ENCODE measurements at regions not wholly inside any gene's neighbourhood (a gene's known extent, or its start where the extent isn't known, plus 50 kb on each side); places are given as distances from the start of the nearest gene placed in this dataset.
"Not testable (repeated sequence)": the region's sequence is repeated elsewhere in the genome, so short reads cannot be mapped to it uniquely, and the experiment has no call there.

- DNase-seq = no peak
Observed at GRCh38 chr2:58350484-58350883, 109.4 kb upstream of the FANCL start.

DNA sequence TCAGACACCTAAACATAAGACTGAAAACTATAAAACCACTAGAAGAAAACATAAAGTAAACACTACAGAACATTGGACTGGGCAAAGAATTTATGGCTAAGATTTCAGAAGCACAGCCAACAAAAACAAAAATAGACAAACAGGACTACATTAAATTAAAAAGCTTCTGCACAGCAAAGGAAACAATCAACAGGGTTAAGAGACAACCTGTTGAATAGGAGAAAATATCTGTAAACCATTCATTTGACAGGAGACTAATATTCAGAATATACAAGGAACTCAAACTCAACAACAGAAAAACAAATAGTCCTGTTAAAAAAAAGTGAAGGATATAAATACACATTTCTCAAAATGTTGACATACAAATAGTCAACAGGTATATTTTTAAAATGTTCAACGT is 106.7 kb upstream of the FANCL start:
- no peak for DNase-seq

DNA sequence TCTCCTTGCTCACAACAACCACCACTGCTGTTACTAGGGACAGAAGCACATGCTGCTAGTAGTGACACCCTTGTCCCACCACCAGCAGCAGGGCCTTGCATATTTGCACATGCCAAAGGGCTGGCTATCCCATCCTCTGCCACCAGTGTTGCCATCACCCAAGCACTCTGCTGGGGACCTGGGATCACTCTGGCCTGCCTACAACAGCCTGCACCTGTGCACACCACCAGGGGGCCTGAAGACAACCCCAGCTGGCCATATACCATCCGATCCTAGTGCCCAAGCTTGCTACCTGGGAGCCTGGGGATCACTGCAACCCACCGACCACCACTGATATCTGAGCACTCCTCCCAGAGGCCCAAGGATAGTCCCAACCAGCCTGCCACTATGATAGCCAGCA is 99.9 kb upstream of the FANCL start:
- no peak for DNase-seq

DNA sequence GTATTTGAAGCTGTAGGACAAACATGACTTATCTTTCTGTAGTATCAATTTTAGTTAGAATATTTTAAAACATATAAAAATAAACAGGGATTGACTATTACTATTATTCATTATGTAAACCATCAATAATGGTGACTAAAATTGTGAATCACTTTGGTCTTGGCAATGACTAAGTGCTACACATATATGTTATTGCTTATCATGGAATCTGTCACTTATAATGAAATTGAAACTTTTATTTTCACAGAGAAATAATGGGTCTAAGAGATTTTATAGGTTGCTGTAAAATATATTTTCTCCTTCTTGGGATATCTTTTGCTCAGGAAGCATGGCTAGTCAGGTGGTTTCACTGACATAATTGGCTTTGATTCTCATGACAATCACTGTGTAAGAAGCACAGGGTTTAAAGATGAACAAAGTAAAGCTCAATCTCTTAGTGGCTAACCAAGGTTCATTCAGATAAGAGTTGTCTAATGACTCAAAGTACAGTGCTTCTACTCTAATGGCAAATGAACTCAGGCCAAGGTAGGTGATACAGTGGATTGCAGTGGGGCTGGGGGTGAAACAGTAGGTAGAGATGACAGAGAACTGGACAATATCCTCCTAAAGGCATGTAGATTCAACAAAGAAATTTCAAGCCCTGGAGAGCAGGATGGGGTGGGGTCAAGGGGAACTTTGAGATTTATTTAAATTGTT is 98.6 kb upstream of the FANCL start:
- no peak for DNase-seq

- DNase-seq = no peak
Observed at GRCh38 chr2:58336416-58336815, 95.3 kb upstream of the FANCL start.

DNA sequence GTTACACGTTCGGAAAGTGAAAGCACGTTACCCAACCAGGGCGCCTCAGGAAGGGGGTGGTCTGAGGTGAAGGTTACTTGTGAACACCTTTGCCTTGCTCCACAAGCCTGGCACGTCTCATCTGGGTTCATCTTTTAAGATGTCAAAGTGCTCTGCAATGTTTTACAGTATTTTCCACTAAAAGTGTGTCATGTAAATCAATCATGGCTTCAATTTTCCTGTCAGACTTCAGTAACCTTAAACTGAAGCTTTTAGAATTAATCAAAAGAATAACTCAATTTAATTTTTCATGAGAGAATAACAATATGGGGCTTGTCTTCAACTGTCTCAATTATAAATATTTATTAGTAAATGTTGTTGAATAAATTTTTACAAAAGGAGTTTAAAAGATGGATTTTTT is 93.3 kb upstream of the FANCL start:
- no peak for DNase-seq

GRCh38 chr2:58325296-58325895 is 84.3 kb upstream of the FANCL start:
- DNase-seq = not testable (repeated sequence)

- no peak for DNase-seq
Observed at GRCh38 chr2:58319481-58319880, 78.4 kb upstream of the FANCL start.

DNA sequence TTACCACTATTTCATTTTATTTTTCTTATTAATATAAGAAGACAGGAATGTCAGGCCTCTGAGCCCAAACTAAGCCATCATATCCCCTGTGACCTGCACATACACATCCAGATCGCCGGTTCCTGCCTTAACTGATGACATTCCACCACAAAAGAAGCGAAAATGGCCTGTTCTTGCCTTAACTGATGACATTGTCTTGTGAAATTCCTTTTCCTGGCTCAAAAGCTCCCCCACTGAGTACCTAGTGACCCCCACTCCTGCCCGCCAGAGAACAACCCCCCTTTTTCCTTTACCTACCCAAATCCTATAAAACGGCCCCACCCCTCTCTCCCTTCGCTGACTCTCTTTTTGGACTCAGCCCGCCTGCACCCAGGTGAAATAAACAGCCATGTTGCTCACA is 77.8 kb upstream of the FANCL start:
- not testable (repeated sequence) for DNase-seq

GRCh38 chr2:58313926-58314325 is 72.8 kb upstream of the FANCL start:
- no peak for DNase-seq

- DNase-seq = no peak
Observed at GRCh38 chr2:58308435-58308834, 67.3 kb upstream of the FANCL start.

GRCh38 chr2:58304843-58305242 is 63.7 kb upstream of the FANCL start:
- DNase-seq = no peak

- no peak for DNase-seq
Observed at GRCh38 chr2:58299123-58299522, 58.0 kb upstream of the FANCL start.

DNA sequence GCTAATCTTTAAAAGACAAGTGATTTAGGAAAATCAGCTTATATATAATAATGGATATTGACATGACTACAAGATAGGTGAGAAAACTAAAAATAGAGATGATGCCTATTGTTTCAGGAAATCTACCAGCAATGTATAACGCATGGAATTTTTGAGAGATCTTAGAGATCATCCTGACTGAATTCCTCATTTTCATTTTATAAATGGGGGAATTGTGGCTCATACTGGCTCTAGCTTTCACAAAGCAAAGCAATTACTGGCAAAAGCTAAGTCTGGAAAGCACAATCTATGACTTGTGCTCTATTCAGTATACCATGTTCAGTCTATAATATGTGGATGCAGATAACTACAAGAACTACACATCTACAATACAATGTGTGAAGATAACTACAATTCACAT is 51.9 kb upstream of the FANCL start:
- DNase-seq = no peak

DNA sequence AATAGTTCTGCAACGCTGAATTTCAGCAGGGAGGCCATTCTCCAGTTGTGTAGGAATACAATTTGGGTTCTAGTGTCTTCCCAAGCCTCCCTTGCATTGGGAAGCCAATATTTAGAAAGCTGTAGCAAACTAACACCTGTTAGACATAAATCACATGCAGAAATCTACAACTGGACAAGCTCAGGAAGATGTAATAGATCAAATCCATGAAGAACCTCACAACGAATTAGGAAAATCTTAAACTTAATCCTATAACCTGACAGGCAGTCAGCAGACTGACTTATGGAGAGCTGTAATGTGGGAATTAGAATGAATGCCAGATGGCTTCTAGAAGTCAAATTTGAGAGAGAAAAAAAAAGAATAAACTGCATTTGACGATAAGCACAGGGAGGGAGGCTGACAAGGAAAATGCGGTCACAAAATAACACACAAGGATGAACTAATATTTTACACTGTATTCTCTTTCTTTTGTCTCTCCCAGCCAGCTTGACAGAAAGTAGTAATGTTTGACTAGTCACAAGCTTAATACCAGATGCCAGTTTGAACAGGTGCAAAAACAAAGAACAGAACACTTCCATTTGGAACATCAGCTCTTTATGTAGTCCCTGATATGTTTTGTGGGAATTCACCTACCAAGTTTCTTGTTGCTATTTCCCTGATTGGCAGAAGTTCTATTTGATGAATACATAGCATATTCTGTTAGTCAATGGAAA is 50.8 kb upstream of the FANCL start:
- no peak for DNase-seq

All from fibroblast of skin of right quadriceps (primary cell).